Neural progenitor cell (in vitro differentiated cells): ENCODE measurements at regions not wholly inside any gene's neighbourhood (a gene's known extent, or its start where the extent isn't known, plus 50 kb on each side); places are given as distances from the start of the nearest gene placed in this dataset.

Experiments
- DNase-seq: peaks from one replicate; pipeline ENCODE4 v3.0.0-alpha.2; 2016; ENCODE audit warnings: low spot score
- H2AFZ ChIP-seq: fragments of 200-600 bp; sonication (generic); replicated peaks from 2 replicates; pipeline ENCODE4 v1.6.1; 2016; ENCODE audit warnings: antibody characterized with exemption
- H3F3A ChIP-seq: fragments of 200-600 bp; sonication (generic); 2 replicates; pipeline ENCODE4 v1.6.1; 2016; ENCODE audit warnings: antibody characterized with exemption, low read depth
- H3K27ac ChIP-seq: fragments of 200-600 bp; sonication (generic); 2 replicates; pipeline ENCODE4 v1.5.1; 2016; ENCODE audit warnings: mild to moderate bottlenecking
- H3K27me3 ChIP-seq: fragments of 200-600 bp; sonication (generic); 2 replicates; pipeline ENCODE4 v1.6.1; 2016; ENCODE audit warnings: mild to moderate bottlenecking, moderate library complexity
- H3K36me3 ChIP-seq: fragments of 200-600 bp; sonication (generic); 2 replicates; pipeline ENCODE4 v1.5.1; 2016
- H3K4me1 ChIP-seq: fragments of 200-600 bp; sonication (generic); 2 replicates; pipeline ENCODE4 v1.6.1; 2016; ENCODE audit warnings: mixed run types
- H3K4me2 ChIP-seq: fragments of 200-600 bp; sonication (generic); 2 replicates; pipeline ENCODE4 v1.6.1; 2016
- H3K4me3 ChIP-seq: fragments of 200-600 bp; sonication (generic); 2 replicates; pipeline ENCODE4 v1.5.1; 2016
- H3K79me2 ChIP-seq: fragments of 200-600 bp; sonication (generic); 2 replicates; pipeline ENCODE4 v1.6.1; 2016; ENCODE audit warnings: low read depth
- H3K9ac ChIP-seq: fragments of 200-600 bp; sonication (generic); 2 replicates; pipeline ENCODE4 v1.6.1; 2016
- H3K9me3 ChIP-seq: fragments of 200-600 bp; sonication (generic); 2 replicates; pipeline ENCODE4 v1.5.1; 2016; ENCODE audit warnings: low read depth
- H4K20me1 ChIP-seq: fragments of 200-600 bp; sonication (generic); 2 replicates; pipeline ENCODE4 v1.6.1; 2016; ENCODE audit warnings: low read depth
- H3K27ac Mint-ChIP-seq: 3 replicates; pipeline ENCODE4 v1.8.0; 2021; ENCODE audit warnings: mixed read lengths
- H3K27me3 Mint-ChIP-seq: 2 replicates; pipeline ENCODE4 v1.8.0; 2022; ENCODE audit warnings: low read depth, mild to moderate bottlenecking, inconsistent platforms, moderate library complexity, mixed read lengths; ENCODE audit not compliant: insufficient read depth
- H3K36me3 Mint-ChIP-seq: 3 replicates; pipeline ENCODE4 v1.8.0; 2021; ENCODE audit warnings: mixed read lengths
- H3K4me1 Mint-ChIP-seq: 3 replicates; pipeline ENCODE4 v1.8.0; 2021; ENCODE audit warnings: mixed read lengths
- H3K4me3 Mint-ChIP-seq: 3 replicates; pipeline ENCODE4 v1.8.0; 2021; ENCODE audit warnings: mild to moderate bottlenecking, moderate library complexity, mixed read lengths
- H3K9me3 Mint-ChIP-seq: 3 replicates; pipeline ENCODE4 v1.8.0; 2020; ENCODE audit warnings: mixed read lengths
- CTCF ChIP-seq: fragments of 200-600 bp; sonication (generic); IDR thresholded peaks from 2 replicates; pipeline ENCODE4 v1.5.1; 2017; ENCODE audit warnings: antibody characterized with exemption, mild to moderate bottlenecking
- EZH2 ChIP-seq: fragments of 200-600 bp; sonication (generic); IDR thresholded peaks from 2 replicates; pipeline ENCODE4 v1.6.1; 2017; ENCODE audit warnings: antibody characterized with exemption, mild to moderate bottlenecking, moderate library complexity
- EZH2phosphoT487 ChIP-seq: fragments of 200-600 bp; sonication (generic); IDR thresholded peaks from 2 replicates; pipeline ENCODE4 v1.6.1; 2017; ENCODE audit warnings: antibody characterized with exemption

- Mint-ChIP-seq H3K9me3 (peaks cover under 1% of the 10 kb centered on the region), H3K36me3 (no peaks in the 10 kb centered on the region), H3K27ac (no peak overlapping the region), H3K4me3 (no peak overlapping the region), H3K4me1 (no peaks in the 10 kb centered on the region), H3K27me3 (no peaks in the 10 kb centered on the region)
- Histone ChIP-seq H3K79me2 (no peaks in the 10 kb centered on the region), H3K4me2 (no peak overlapping the region), H4K20me1 (no peaks in the 10 kb centered on the region), H3K36me3 (no peaks in the 10 kb centered on the region), H3K9me3 (no peaks in the 10 kb centered on the region), H2AFZ (no peak overlapping the region), H3K27ac (no peak overlapping the region), H3K4me1 (peaks cover 8% of the 10 kb centered on the region), H3K27me3 (no peaks in the 10 kb centered on the region), H3K4me3 (no peak overlapping the region), H3F3A (no peaks in the 10 kb centered on the region), H3K9ac (no peak overlapping the region)
- no peak for TF ChIP-seq EZH2phosphoT487
- no peak for TF ChIP-seq EZH2
- no peak for TF ChIP-seq CTCF
- DNase-seq, result no peak
Observed at GRCh38 chr4:11904117-11904535, 475.4 kb upstream of the HS3ST1 start.

- no peaks in the 10 kb centered on the region for H3K4me1 Mint-ChIP-seq
- no peaks in the 10 kb centered on the region for H3K27me3 Mint-ChIP-seq
- no peak overlapping the region for H3K9ac ChIP-seq
- no peaks in the 10 kb centered on the region for H4K20me1 ChIP-seq
- H3K4me1 ChIP-seq, result no peaks in the 10 kb centered on the region
- H3K4me2 ChIP-seq, result no peak overlapping the region
- no peak overlapping the region for H2AFZ ChIP-seq
- no peaks in the 10 kb centered on the region for H3F3A ChIP-seq
- H3K9me3 Mint-ChIP-seq, result peaks cover 16% of the 10 kb centered on the region
- H3K4me3 ChIP-seq, result no peak overlapping the region
- no peaks in the 10 kb centered on the region for H3K27me3 ChIP-seq
- no peaks in the 10 kb centered on the region for H3K9me3 ChIP-seq
- H3K4me3 Mint-ChIP-seq, result no peak overlapping the region
- no peaks in the 10 kb centered on the region for H3K36me3 Mint-ChIP-seq
- TF ChIP-seq EZH2, result no peak
- TF ChIP-seq EZH2phosphoT487, result no peak
- no peak for TF ChIP-seq CTCF
- H3K27ac Mint-ChIP-seq, result no peak overlapping the region
- no peak overlapping the region for H3K27ac ChIP-seq
- no peaks in the 10 kb centered on the region for H3K36me3 ChIP-seq
- DNase-seq, result no peak
- no peaks in the 10 kb centered on the region for H3K79me2 ChIP-seq
Observed at GRCh38 chr4:11901089-11901488, 472.4 kb upstream of the HS3ST1 start.

GRCh38 chr4:11900359-11900758 lies 471.7 kb upstream of the HS3ST1 start:
- TF ChIP-seq EZH2phosphoT487 (no peak), CTCF (no peak), EZH2 (no peak)
- Histone ChIP-seq H3K27ac (no peak overlapping the region), H3K79me2 (no peaks in the 10 kb centered on the region), H3F3A (no peaks in the 10 kb centered on the region), H3K9ac (no peak overlapping the region), H3K9me3 (no peaks in the 10 kb centered on the region), H3K27me3 (no peaks in the 10 kb centered on the region), H3K4me3 (no peak overlapping the region), H2AFZ (no peak overlapping the region), H3K36me3 (no peaks in the 10 kb centered on the region), H3K4me2 (no peak overlapping the region), H4K20me1 (no peaks in the 10 kb centered on the region), H3K4me1 (no peaks in the 10 kb centered on the region)
- Mint-ChIP-seq H3K36me3 (no peaks in the 10 kb centered on the region), H3K4me1 (no peaks in the 10 kb centered on the region), H3K9me3 (peaks cover 16% of the 10 kb centered on the region), H3K27ac (no peak overlapping the region), H3K27me3 (no peaks in the 10 kb centered on the region), H3K4me3 (no peak overlapping the region)
- no peak for DNase-seq

GRCh38 chr4:11898796-11899195 lies 470.1 kb upstream of the HS3ST1 start:
- TF ChIP-seq CTCF, result no peak
- TF ChIP-seq EZH2phosphoT487, result no peak
- TF ChIP-seq EZH2, result no peak
- Histone ChIP-seq H3K79me2 (no peaks in the 10 kb centered on the region), H3K4me2 (no peak overlapping the region), H2AFZ (no peak overlapping the region), H3K9ac (no peak overlapping the region), H4K20me1 (no peaks in the 10 kb centered on the region), H3K4me1 (no peaks in the 10 kb centered on the region), H3K27me3 (no peaks in the 10 kb centered on the region), H3K9me3 (no peaks in the 10 kb centered on the region), H3F3A (no peaks in the 10 kb centered on the region), H3K4me3 (no peak overlapping the region), H3K36me3 (no peaks in the 10 kb centered on the region), H3K27ac (no peak overlapping the region)
- no peaks in the 10 kb centered on the region for H3K4me1 Mint-ChIP-seq
- no peaks in the 10 kb centered on the region for H3K27me3 Mint-ChIP-seq
- peaks cover 16% of the 10 kb centered on the region for H3K9me3 Mint-ChIP-seq
- H3K36me3 Mint-ChIP-seq, result no peaks in the 10 kb centered on the region
- no peak overlapping the region for H3K27ac Mint-ChIP-seq
- DNase-seq, result no peak
- no peak overlapping the region for H3K4me3 Mint-ChIP-seq
